Stimulated activated CD4-positive, alpha-beta T cell treated with anti-CD3 and anti-CD28 coated beads, Interleukin-2, amount 100 ng/mL, for 24 hours (primary cell): ENCODE measurements at regions not wholly inside any gene's neighbourhood (a gene's known extent, or its start where the extent isn't known, plus 50 kb on each side); places are given as distances from the start of the nearest gene placed in this dataset.
"Not testable (repeated sequence)": the region's sequence is repeated elsewhere in the genome, so short reads cannot be mapped to it uniquely, and the experiment has no call there.

Experiments
- DNase-seq, 2 donors: peaks; one replicate each; pipeline ENCODE4 v3.0.0-alpha.2; 2020

GRCh38 chrX:41974677-41975076 is 51.3 kb upstream of the CASK start:
- DNase-seq: not testable (repeated sequence)

- no peak for DNase-seq
These were observed 49.9 kb upstream of the CASK start for GRCh38 chrX:41973208-41973607.
